Colonic mucosa (tissue), 4 donors: ENCODE measurements at regions not wholly inside any gene's neighbourhood (a gene's known extent, or its start where the extent isn't known, plus 50 kb on each side); places are given as distances from the start of the nearest gene placed in this dataset.

ENCODE experiments used
- DNase-seq: peaks from one replicate; pipeline ENCODE4 v3.0.0-alpha.2; 2020
- H3K27ac ChIP-seq: fragments of 200-600 bp; one replicate; pipeline ENCODE4 v1.8.0; 2021
- H3K27me3 ChIP-seq: fragments of 200-600 bp; one replicate; pipeline ENCODE4 v1.8.0; 2021
- H3K36me3 ChIP-seq: fragments of 200-600 bp; one replicate; pipeline ENCODE4 v1.8.0; 2021
- H3K4me1 ChIP-seq: fragments of 200-600 bp; one replicate; pipeline ENCODE4 v1.8.0; 2021; ENCODE audit warnings: mild to moderate bottlenecking
- H3K4me3 ChIP-seq: fragments of 200-600 bp; one replicate; pipeline ENCODE4 v1.8.0; 2021
- H3K9ac ChIP-seq, 2 donors: one replicate each; pipeline ENCODE4 v1.7.0; 2013; ENCODE audit warnings: control low read depth in 2 of 2, low read depth in 2 of 2, low read length in 2 of 2
- H3K9me3 ChIP-seq: fragments of 200-600 bp; one replicate; pipeline ENCODE4 v1.8.0; 2021
- CTCF ChIP-seq: fragments of 200-600 bp; IDR thresholded peaks from one replicate; pipeline ENCODE4 v1.8.0; 2022; ENCODE audit warnings: antibody characterized with exemption, mild to moderate bottlenecking
- intact Hi-C: fragments of 100-400 bp; cut with DNase I; formaldehyde crosslinking; loops from one replicate; pipeline ENCODE4 v1.14.1; 2022
- donor health status: healthy.
- donor health status: DM: no; HTN: no; CAD: no.
- donor health status: DM: no; HTN: no; CAD: no.

DNA sequence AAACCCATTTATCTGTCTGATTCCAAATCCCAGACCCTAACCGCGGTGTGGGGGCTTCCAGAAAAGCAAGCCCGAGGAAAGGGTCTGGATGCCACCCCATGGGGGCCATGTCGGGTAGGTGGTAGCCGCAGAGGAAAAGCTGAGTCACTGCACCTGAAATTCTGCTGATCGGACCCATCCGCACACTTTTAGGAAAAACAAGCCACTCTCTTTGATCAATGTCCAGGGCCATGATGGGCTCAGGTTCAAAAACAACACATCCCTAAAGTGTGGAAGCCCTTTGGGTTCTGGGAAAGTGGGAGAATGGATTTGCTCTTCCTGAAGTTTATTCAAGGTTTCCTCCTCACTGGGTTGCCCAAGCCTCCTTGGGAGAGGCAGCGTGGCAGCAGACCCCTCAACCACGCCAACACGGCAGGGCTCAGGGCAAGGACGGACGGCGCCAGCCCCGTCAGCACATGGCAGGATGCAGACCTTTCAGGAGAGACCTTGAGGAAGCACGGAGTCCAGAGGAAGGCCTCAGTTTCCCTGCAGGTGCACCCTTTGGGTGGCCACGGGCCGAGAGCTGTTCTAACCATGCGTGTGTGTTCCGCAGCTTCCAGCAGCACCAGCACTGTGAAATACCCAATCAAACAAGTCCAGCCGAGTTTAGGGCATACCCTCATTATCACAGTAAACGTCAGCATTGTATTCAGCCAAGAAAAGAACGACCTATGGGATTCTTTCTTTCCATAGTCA lies 367.0 kb downstream of the FOXL1 start:
- Histone ChIP-seq H3K4me1 (no peaks in the 10 kb centered on the region), H3K27me3 (no peaks in the 10 kb centered on the region), H3K36me3 (no peaks in the 10 kb centered on the region), H3K9me3 (no peaks in the 10 kb centered on the region), H3K4me3 (no peak overlapping the region), H3K27ac (no peak overlapping the region), H3K9ac (no peak overlapping the region)
- no peak for TF ChIP-seq CTCF
- no peak for DNase-seq
- intact Hi-C loops, result no loop called here

- Histone ChIP-seq H3K9ac (no peak overlapping the region), H3K36me3 (no peaks in the 10 kb centered on the region), H3K27ac (no peak overlapping the region), H3K27me3 (no peaks in the 10 kb centered on the region), H3K9me3 (no peaks in the 10 kb centered on the region), H3K4me3 (no peak overlapping the region), H3K4me1 (no peaks in the 10 kb centered on the region)
- no peak for DNase-seq
- intact Hi-C loops, result no loop called here
- TF ChIP-seq CTCF, result no peak
These were observed 368.0 kb downstream of the FOXL1 start for GRCh38 chr16:86946396-86946795.

DNA sequence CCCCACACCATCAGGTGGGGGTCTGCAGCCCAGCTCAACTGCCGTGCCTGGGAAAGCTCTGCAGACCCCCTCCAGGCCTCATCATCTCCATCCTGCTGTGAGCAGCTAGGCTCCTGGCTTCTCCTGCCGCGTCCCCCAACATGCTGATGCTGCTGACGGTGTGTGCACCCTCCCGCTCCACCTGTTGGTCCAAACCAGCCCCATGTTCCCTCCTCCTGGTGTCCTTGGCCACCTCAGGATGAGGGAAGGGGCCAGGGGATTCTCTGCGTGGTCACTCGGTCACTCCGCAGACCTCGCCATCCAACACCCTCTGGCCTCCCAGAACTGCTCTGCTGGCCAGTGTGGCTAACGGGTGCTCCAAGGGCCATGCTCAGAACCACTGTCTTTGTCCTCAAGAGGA lies 368.6 kb downstream of the FOXL1 start:
- no peak for TF ChIP-seq CTCF
- no peaks in the 10 kb centered on the region for H3K36me3 ChIP-seq
- H3K9ac ChIP-seq, result no peak overlapping the region
- H3K27ac ChIP-seq, result no peak overlapping the region
- DNase-seq, result no peak
- intact Hi-C loops, result no loop called here
- no peak overlapping the region for H3K4me3 ChIP-seq
- H3K4me1 ChIP-seq, result no peaks in the 10 kb centered on the region
- H3K9me3 ChIP-seq, result no peaks in the 10 kb centered on the region
- no peaks in the 10 kb centered on the region for H3K27me3 ChIP-seq

DNA sequence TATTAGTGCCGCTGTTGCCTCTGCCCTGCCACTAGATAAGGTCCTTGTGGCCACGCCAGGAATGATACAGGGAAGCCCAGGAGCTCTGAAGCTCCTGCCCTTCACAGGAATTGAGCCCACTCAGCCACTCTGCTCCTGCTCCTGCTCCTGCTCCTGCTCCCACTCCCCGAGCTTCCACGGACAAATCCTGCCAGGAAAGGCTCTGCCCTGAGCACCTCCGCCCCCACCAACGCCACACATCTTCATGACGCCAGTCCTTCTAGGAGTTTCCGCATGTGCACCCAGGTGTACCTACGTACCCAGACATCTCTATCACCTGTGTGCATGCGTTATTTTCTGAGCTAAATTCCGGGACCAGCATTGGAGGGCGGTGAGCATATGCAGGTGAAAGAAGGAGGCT lies 369.1 kb downstream of the C16orf95 start:
- Histone ChIP-seq H3K4me3 (no peak overlapping the region), H3K27ac (no peak overlapping the region), H3K36me3 (no peaks in the 10 kb centered on the region), H3K27me3 (no peaks in the 10 kb centered on the region), H3K9ac (no peak overlapping the region), H3K9me3 (no peaks in the 10 kb centered on the region), H3K4me1 (no peaks in the 10 kb centered on the region)
- no peak for DNase-seq
- TF ChIP-seq CTCF, result no peak
- intact Hi-C loops, result no loop called here

DNA sequence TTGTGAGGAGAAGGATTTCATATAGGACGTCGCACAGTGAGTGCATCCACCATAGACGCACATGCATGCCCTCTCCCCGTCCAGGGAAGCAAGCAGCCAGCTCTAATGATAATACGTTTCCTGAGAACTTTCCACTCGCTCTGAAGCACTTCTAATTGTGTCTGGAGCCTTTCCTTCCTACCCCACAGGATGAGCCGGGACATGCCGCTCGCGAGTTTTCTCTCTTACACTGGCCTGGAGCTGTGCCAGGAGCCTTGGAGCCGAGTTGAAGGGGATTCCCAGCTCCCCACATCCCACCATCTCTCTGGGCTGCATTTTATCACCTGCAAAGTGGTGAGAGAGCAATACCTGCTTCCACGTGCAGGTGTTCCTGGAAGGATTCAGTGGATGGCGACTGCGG lies 368.1 kb downstream of the C16orf95 start:
- intact Hi-C loops, result no loop called here
- H3K4me3 ChIP-seq, result no peak overlapping the region
- DNase-seq, result no peak
- H3K9me3 ChIP-seq, result no peaks in the 10 kb centered on the region
- H3K27me3 ChIP-seq, result no peaks in the 10 kb centered on the region
- H3K9ac ChIP-seq, result no peak overlapping the region
- no peaks in the 10 kb centered on the region for H3K4me1 ChIP-seq
- H3K36me3 ChIP-seq, result no peaks in the 10 kb centered on the region
- no peak overlapping the region for H3K27ac ChIP-seq
- no peak for TF ChIP-seq CTCF
